ENCODE measurements at regions not wholly inside any gene's neighbourhood (a gene's known extent, or its start where the extent isn't known, plus 50 kb on each side); places are given as distances from the start of the nearest gene placed in this dataset.

- Mint-ChIP-seq H3K36me3 (no peaks in the 10 kb centered on the region), H3K9me3 (peaks cover 13% of the 10 kb centered on the region), H3K4me1 (no peaks in the 10 kb centered on the region), H3K27ac (no peak overlapping the region), H3K4me3 (no peak overlapping the region)
- DNase-seq (ENCODE audit: low spot score in 2 of 2): no peak
- no peak for ATAC-seq
These were observed 95.6 kb upstream of the THRB start for GRCh38 chr3:24589931-24590880.

GRCh38 chr3:24591191-24591590 lies 96.5 kb upstream of the THRB start:
- ATAC-seq: no peak
- Mint-ChIP-seq H3K4me1 (no peaks in the 10 kb centered on the region), H3K27ac (no peak overlapping the region), H3K36me3 (no peaks in the 10 kb centered on the region), H3K9me3 (peaks cover 13% of the 10 kb centered on the region), H3K4me3 (no peak overlapping the region)
- DNase-seq (ENCODE audit: low spot score in 2 of 2): no peak

GRCh38 chr3:24591661-24592555 lies 97.3 kb upstream of the THRB start:
- Mint-ChIP-seq H3K4me3 (no peak overlapping the region), H3K27ac (no peak overlapping the region), H3K4me1 (no peaks in the 10 kb centered on the region), H3K9me3 (peaks cover 12% of the 10 kb centered on the region), H3K36me3 (no peaks in the 10 kb centered on the region)
- ATAC-seq: peak; percentile 36
- no peak for DNase-seq (ENCODE audit: low spot score in 2 of 2)

- no peak for DNase-seq (ENCODE audit: low spot score in 2 of 2)
- Mint-ChIP-seq H3K9me3 (peaks cover 11% of the 10 kb centered on the region), H3K4me1 (no peaks in the 10 kb centered on the region), H3K4me3 (no peak overlapping the region), H3K27ac (no peak overlapping the region), H3K36me3 (no peaks in the 10 kb centered on the region)
- ATAC-seq: no peak
These were observed 99.5 kb upstream of the THRB start for GRCh38 chr3:24594161-24594560.

GRCh38 chr3:24595796-24596195 lies 101.1 kb upstream of the THRB start:
- DNase-seq (ENCODE audit: low spot score in 2 of 2): no peak
- Mint-ChIP-seq H3K4me1 (no peaks in the 10 kb centered on the region), H3K4me3 (no peak overlapping the region), H3K36me3 (no peaks in the 10 kb centered on the region), H3K9me3 (peaks cover 11% of the 10 kb centered on the region), H3K27ac (no peak overlapping the region)
- ATAC-seq: no peak

GRCh38 chr3:24596626-24597025 lies 102.0 kb upstream of the THRB start:
- no peak overlapping the region for H3K4me3 Mint-ChIP-seq
- no peak for DNase-seq (ENCODE audit: low spot score in 2 of 2)
- no peak overlapping the region for H3K27ac Mint-ChIP-seq
- H3K36me3 Mint-ChIP-seq: no peaks in the 10 kb centered on the region
- H3K4me1 Mint-ChIP-seq: no peaks in the 10 kb centered on the region
- ATAC-seq: no peak
- peaks cover 9% of the 10 kb centered on the region for H3K9me3 Mint-ChIP-seq

- Mint-ChIP-seq H3K9me3 (peaks cover 3% of the 10 kb centered on the region), H3K27ac (no peak overlapping the region), H3K4me3 (no peak overlapping the region), H3K4me1 (no peaks in the 10 kb centered on the region), H3K36me3 (no peaks in the 10 kb centered on the region)
- ATAC-seq (no peak), DNase-seq (ENCODE audit: low spot score in 2 of 2) (no peak)
These were observed 104.2 kb upstream of the THRB start for GRCh38 chr3:24598695-24599470.

- H3K9me3 Mint-ChIP-seq: peaks cover 3% of the 10 kb centered on the region
- ATAC-seq (no peak), DNase-seq (ENCODE audit: low spot score in 2 of 2) (no peak)
- no peak overlapping the region for H3K4me3 Mint-ChIP-seq
- no peaks in the 10 kb centered on the region for H3K4me1 Mint-ChIP-seq
- H3K36me3 Mint-ChIP-seq: no peaks in the 10 kb centered on the region
- H3K27ac Mint-ChIP-seq: no peak overlapping the region
These were observed 106.7 kb upstream of the THRB start for GRCh38 chr3:24601066-24601939.

GRCh38 chr3:24604215-24604614 lies 109.6 kb upstream of the THRB start:
- DNase-seq (ENCODE audit: low spot score in 2 of 2): no peak
- Mint-ChIP-seq H3K4me1 (no peaks in the 10 kb centered on the region), H3K36me3 (no peaks in the 10 kb centered on the region), H3K9me3 (peaks cover 5% of the 10 kb centered on the region), H3K27ac (no peak overlapping the region), H3K4me3 (no peak overlapping the region)
- ATAC-seq: no peak

- Mint-ChIP-seq H3K4me3 (no peak overlapping the region), H3K36me3 (no peaks in the 10 kb centered on the region), H3K4me1 (no peaks in the 10 kb centered on the region), H3K9me3 (peaks cover 5% of the 10 kb centered on the region), H3K27ac (no peak overlapping the region)
- DNase-seq (ENCODE audit: low spot score in 2 of 2): no peak
- ATAC-seq: no peak
These were observed 110.9 kb upstream of the THRB start for GRCh38 chr3:24605511-24606028.

GRCh38 chr3:24607281-24607680 lies 112.6 kb upstream of the THRB start:
- ATAC-seq (no peak), DNase-seq (ENCODE audit: low spot score in 2 of 2) (no peak)
- Mint-ChIP-seq H3K4me3 (no peak overlapping the region), H3K9me3 (peaks cover 5% of the 10 kb centered on the region), H3K27ac (no peak overlapping the region), H3K36me3 (no peaks in the 10 kb centered on the region), H3K4me1 (no peaks in the 10 kb centered on the region)

- no peak for DNase-seq (ENCODE audit: low spot score in 2 of 2)
- H3K4me1 Mint-ChIP-seq: no peaks in the 10 kb centered on the region
These were observed 114.2 kb upstream of the THRB start for GRCh38 chr3:24608701-24609390.

GRCh38 chr3:24614359-24614758 lies 119.7 kb upstream of the THRB start:
- no peaks in the 10 kb centered on the region for H3K9me3 Mint-ChIP-seq
- H3K4me3 Mint-ChIP-seq: no peak overlapping the region
- ATAC-seq (no peak), DNase-seq (ENCODE audit: low spot score in 2 of 2) (no peak)
- H3K4me1 Mint-ChIP-seq: no peaks in the 10 kb centered on the region
- no peaks in the 10 kb centered on the region for H3K36me3 Mint-ChIP-seq
- no peak overlapping the region for H3K27ac Mint-ChIP-seq

More at GRCh38 chr3:24608701-24609390, 114.2 kb upstream of the THRB start:
- ATAC-seq: no peak
- Mint-ChIP-seq H3K4me3 (no peak overlapping the region), H3K27ac (no peak overlapping the region), H3K9me3 (peaks cover 5% of the 10 kb centered on the region), H3K36me3 (no peaks in the 10 kb centered on the region)

- Mint-ChIP-seq H3K27ac (no peak overlapping the region), H3K4me1 (no peaks in the 10 kb centered on the region), H3K4me3 (no peak overlapping the region), H3K9me3 (no peaks in the 10 kb centered on the region), H3K36me3 (no peaks in the 10 kb centered on the region)
- no peak for DNase-seq (ENCODE audit: low spot score in 2 of 2)
- no peak for ATAC-seq
These were observed 120.5 kb upstream of the THRB start for GRCh38 chr3:24615177-24615576.

Measured in stimulated activated effector memory CD8-positive, alpha-beta T cell treated with anti-CD3 and anti-CD28 coated beads, Interleukin-12 subunit alpha, Interleukin-12 subunit beta, amount 100 ng/mL, for 72 hours (primary cell).